GM12875 (cell line): ENCODE measurements at regions not wholly inside any gene's neighbourhood (a gene's known extent, or its start where the extent isn't known, plus 50 kb on each side); places are given as distances from the start of the nearest gene placed in this dataset.

ENCODE experiments used
- H3K4me3 ChIP-seq: one replicate; pipeline ENCODE4 v1.5.1; 2011; ENCODE audit warnings: low read depth, low read length, control low read depth
- CTCF ChIP-seq: IDR thresholded peaks from 2 replicates; pipeline ENCODE4 v1.5.1; 2011; ENCODE audit warnings: low read depth, mild to moderate bottlenecking, control low read depth, inconsistent platforms, low read length, moderate library complexity, borderline replicate concordance; ENCODE audit not compliant: insufficient read depth

DNA sequence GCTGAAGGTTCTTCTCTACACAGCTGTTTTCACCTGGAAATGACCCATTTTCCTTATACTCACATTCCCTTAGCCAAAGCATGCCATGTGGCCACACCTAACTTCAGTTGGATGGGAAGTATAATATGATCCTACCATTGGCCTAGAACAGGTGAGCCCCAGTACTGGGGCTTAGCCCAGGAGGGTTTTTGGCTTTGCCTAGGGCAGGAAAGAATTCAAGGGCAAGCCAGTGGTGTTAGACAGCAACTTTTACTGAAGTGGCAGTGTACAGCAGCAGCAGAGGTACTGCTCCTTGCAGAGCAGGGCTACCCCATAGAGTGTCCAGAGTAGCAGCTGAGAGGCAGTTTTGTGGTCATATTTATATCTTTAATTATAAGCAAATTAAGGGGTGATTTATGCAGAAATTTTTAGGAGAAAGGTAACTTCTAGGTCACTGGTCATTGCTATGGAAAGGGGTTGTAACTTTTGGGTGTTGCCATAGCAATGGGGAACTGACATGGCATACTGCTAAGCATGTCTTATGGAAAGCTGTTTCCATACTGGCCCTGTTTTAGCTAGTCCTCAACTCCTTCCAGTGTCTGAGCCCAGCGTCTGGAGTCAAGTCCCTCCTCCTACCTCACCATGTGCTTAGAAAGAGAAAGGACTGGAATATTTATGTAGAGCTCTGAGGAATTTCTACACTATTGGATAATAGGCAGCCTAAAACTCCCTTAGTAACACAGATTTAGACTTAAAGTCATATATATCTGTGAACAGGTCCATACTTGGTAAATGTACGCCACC, 109.0 kb upstream of the DTNA start:
- TF ChIP-seq CTCF = no peak
- no peak overlapping the region for H3K4me3 ChIP-seq

DNA sequence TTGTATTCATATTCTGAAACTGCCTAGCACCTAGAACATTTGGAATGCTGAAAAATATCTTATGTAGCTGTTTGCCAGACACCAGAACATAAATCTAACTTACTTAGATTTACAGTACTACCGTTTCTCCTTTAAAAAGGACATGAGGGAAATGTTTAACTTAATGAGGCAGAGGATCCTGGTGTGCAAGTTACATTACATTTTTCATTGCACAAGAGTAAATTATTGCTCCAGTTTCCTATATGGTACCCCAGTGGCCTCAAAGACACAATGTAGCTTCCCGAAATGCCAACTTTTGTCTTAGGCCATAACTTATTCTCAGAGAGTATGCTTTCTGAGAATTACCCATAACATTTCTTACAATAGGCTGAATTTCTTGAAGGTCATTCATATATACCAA, 105.5 kb upstream of the DTNA start:
- no peak for TF ChIP-seq CTCF
- no peak overlapping the region for H3K4me3 ChIP-seq

DNA sequence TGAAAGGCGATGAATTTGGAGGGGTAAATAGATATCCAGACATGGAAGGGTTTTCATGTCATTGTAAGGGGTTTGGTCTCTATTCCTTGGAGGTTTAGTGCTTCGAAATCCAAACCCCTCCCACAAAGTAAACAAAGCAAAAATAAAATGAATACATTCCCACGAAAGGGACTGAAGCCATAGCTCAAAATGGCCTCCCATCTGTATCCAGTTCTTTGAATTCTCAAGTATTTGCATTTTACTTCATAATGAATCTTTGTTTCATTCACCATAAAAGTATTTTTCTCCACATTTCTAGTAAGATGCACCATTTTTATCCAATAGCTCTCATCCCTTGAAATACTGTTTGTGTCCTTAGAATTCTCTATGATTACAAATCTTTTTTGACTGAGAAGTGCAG, 103.2 kb upstream of the DTNA start:
- TF ChIP-seq CTCF = no peak
- no peak overlapping the region for H3K4me3 ChIP-seq

GRCh38 chr18:34608064-34608463, 102.0 kb upstream of the DTNA start:
- H3K4me3 ChIP-seq = no peak overlapping the region
- TF ChIP-seq CTCF = no peak

DNA sequence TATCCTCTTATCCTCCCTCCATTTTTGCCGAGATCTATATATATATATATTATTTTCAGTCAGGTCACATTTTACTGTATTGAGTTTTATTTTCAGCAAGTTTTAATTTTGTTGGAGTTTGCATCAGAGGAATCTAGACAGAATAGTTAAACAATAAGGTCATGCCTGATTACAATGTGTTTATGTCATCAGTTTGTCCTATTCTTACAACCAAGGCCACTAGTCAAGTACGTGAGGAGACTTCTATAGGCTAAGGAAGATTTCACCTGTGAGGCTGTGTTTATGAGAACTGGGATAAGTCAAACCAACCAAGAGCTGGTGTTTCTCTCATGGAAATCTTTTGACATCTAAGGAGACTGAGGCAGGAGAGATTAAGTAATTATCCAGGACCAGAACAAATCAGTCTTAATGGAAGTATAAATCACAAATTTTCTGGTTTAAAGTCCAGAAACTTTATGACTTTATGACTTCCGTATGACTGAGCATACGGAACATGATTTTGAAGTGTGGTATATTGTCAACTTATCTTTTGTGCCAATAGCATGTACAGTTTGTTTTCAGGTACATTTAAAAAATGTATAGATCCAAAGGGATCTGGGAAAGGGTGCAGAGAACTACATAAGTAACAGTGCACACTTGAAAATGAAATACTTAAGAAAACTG, 100.0 kb upstream of the DTNA start:
- TF ChIP-seq CTCF = no peak
- no peak overlapping the region for H3K4me3 ChIP-seq

GRCh38 chr18:34611904-34612303, 98.2 kb upstream of the DTNA start:
- no peak overlapping the region for H3K4me3 ChIP-seq
- TF ChIP-seq CTCF = no peak
